WTC11 (cell line): ENCODE measurements at regions not wholly inside any gene's neighbourhood (a gene's known extent, or its start where the extent isn't known, plus 50 kb on each side); places are given as distances from the start of the nearest gene placed in this dataset.
"Not testable (repeated sequence)": the region's sequence is repeated elsewhere in the genome, so short reads cannot be mapped to it uniquely, and the experiment has no call there.

Source experiments
- CTCF ChIP-seq: fragments of 200-600 bp; IDR thresholded peaks from 2 replicates; pipeline ENCODE4 v1.8.0; 2022; ENCODE audit warnings: antibody characterized with exemption
- FOXK1 ChIP-seq: sonication (generic); formaldehyde crosslinking; IDR thresholded peaks from 2 replicates; pipeline ENCODE4 v1.8.0; 2022; ENCODE audit warnings: mild to moderate bottlenecking, moderate library complexity, missing genetic modification reagents
- IRF1 ChIP-seq: sonication (generic); formaldehyde crosslinking; IDR thresholded peaks from 2 replicates; pipeline ENCODE4 v1.8.0; 2023; ENCODE audit warnings: missing genetic modification reagents
- SP1 ChIP-seq: sonication (generic); formaldehyde crosslinking; conservative IDR thresholded peaks from 2 replicates; pipeline ENCODE4 v1.8.1; 2022; ENCODE audit warnings: missing genetic modification reagents
- ZNF512 ChIP-seq: sonication (generic); formaldehyde crosslinking; IDR thresholded peaks from 2 replicates; pipeline ENCODE4 v1.8.1; 2022; ENCODE audit warnings: missing genetic modification reagents, borderline replicate concordance

GRCh38 chr1:95797761-95798160 is 563.8 kb downstream of the RWDD3 start:
- not testable (repeated sequence) for TF ChIP-seq CTCF; FOXK1 (CRISPR knock-in tag); IRF1 (CRISPR knock-in tag); SP1 (CRISPR knock-in tag); ZNF512 (CRISPR knock-in tag)
